Heart right ventricle (tissue), 16 donors: ENCODE measurements at regions not wholly inside any gene's neighbourhood (a gene's known extent, or its start where the extent isn't known, plus 50 kb on each side); places are given as distances from the start of the nearest gene placed in this dataset.

ENCODE experiments used
- ATAC-seq, 8 donors: fragments of 200-7000 bp; cut with Tn5 transposase; one replicate each; pipeline ENCODE4 v1.9.1; 2020; ENCODE audit warnings: mild to moderate bottlenecking in 8 of 8, moderate library complexity in 8 of 8, moderate number of reproducible peaks in 1 of 8
- DNase-seq, 2 donors: peaks; one replicate each; pipeline ENCODE4 v3.0.0-alpha.2; 2020
- H3K27ac ChIP-seq, 10 donors: fragments of 200-600 bp; sonication (generic) in 2 of 10; one replicate each; pipeline versions ENCODE4 v1.5.0 to v1.8.0; 2020 to 2022; ENCODE audit warnings: mild to moderate bottlenecking in 3 of 10
- H3K27me3 ChIP-seq, 7 donors: fragments of 200-600 bp; one replicate each; pipeline ENCODE4 v1.8.0; 2021 to 2022; ENCODE audit warnings: mild to moderate bottlenecking in 2 of 7
- H3K36me3 ChIP-seq, 9 donors: fragments of 200-600 bp; sonication (generic) in 1 of 9; one replicate each; pipeline versions ENCODE4 v1.5.0 to v1.8.0; 2020 to 2022; ENCODE audit warnings: mild to moderate bottlenecking in 2 of 9
- H3K4me1 ChIP-seq, 9 donors: fragments of 200-600 bp; sonication (generic) in 1 of 9; one replicate each; pipeline versions ENCODE4 v1.5.0 to v1.8.0; 2020 to 2022; ENCODE audit warnings: mild to moderate bottlenecking in 4 of 9
- H3K4me3 ChIP-seq, 10 donors: fragments of 200-600 bp; sonication (generic) in 2 of 10; one replicate each; pipeline versions ENCODE4 v1.5.0 to v1.8.0; 2020 to 2022; ENCODE audit warnings: mild to moderate bottlenecking in 7 of 10, moderate library complexity in 2 of 10
- H3K9me3 ChIP-seq, 11 donors: fragments of 200-600 bp in 10 of 11; sonication (generic) in 2 of 11; one replicate each; pipeline versions ENCODE4 v1.5.0 to v1.8.0; 2013 to 2022; ENCODE audit warnings: mild to moderate bottlenecking in 2 of 11, control low read depth in 1 of 11, moderate library complexity in 1 of 11
- WGBS, 2 donors: extraction: QIAGEN DNeasy Blood & Tissue Kit; methylation state at CpG; one replicate each; pipeline ENCODE4 v1.1.7; 2013; ENCODE audit warnings: inconsistent platforms in 1 of 2; 5-methylcytosine and 5-hydroxymethylcytosine counted together
- intact Hi-C, 10 donors: fragments of 100-400 bp; cut with DNase I; formaldehyde crosslinking; loops; one replicate each; pipeline versions ENCODE4 v1.11.1 to v1.14.2; 2022
- TF ChIP-seq, protein P1 (sequence below), 9 donors: fragments of 200-600 bp; sonication (generic) in 2 of 9; IDR thresholded peaks; one replicate each; pipeline versions ENCODE4 v1.5.0 to v1.8.0; 2021 to 2022; ENCODE audit warnings: antibody characterized with exemption in 9 of 9, mild to moderate bottlenecking in 5 of 9, moderate library complexity in 1 of 9
- donor health status: Arrhythmogenic right ventricular cardiomyopathy.
- donor health status: ischemic (EF 13 %, LVEDD 7.1; RV severe dilation, severe dysfunction).
- donor health status: healthy with polysubstance abuse.
- donor health status: DM: no; HTN: yes; CAD: no.
- donor health status: DM: no; HTN: no; CAD: no.
- donor health status: ischemic (EF 25% LVEDD 6.9; RV normal size, moderate dysfunction).
- donor health status: ischemic (EF 25% LVEDD 5.7; RV mildly dilated, moderate dysfunction).
- donor health status: healthy.
- donor health status: DM: yes; HTN: yes; CAD: no.
- donor health status: Ischemic cardiomyopathy.
- donor health status: ischemic (EF 35%, LVEDD 5.7; RV mildly dilated, moderate dysfunction).
- donor health status: nonischemic (EF 11% LVEDD 7.7; RV severe dilation, severe dysfunction).
- donor health status: DM: yes; HTN: yes; CAD: no.
- donor health status: PGD.
- donor health status: ischemic (EF 29% LVEDD 5.4; RV normal size, mild dysfunction).
- donor health status: nonischemic (EF 23%, LVEDD 6.1; RV moderate dilation, normal function).

DNA sequence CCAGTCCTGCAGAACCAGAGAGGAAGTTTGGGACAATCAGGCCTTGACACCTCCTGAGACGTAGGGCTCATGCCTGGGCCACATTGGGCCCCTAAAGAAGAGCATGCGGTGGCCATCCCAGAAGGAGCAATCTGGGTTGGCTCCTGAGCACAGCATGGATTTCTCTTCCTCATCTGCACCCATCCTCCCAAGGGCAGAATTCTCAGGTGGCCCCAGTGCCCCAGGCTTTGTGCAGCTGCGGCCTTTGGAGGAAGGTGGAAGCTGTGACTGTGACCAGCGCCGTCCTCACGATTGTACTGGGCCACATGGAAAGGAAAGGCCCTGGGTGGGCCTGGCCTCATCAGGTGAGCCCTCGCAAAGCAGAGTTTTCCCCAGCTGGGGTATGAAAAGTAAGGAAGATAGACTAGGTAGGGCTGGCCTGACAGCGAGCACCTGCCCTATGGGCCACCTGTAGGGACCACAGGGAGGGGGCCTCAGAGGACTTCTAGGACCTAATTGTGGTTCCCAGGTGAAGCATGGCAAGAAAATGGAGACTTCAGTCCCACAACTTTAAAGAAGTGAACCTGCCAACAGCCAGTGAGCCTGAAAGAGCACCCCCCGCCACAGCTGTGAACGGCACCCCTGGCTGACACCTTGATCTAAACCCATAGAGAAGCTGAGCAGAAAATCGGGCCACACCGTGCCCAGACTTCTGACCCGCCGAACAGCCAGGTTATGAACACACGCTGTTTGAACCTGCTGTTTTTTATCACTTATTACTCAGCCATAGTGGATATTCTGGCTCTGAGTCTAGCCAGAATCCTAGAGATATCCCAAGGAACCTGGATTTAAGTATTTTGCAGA lies 164.1 kb downstream of the IRX2 start:
- ATAC-seq (no peak), DNase-seq (no peak)
- no peak overlapping the region for H3K27ac ChIP-seq
- H3K36me3 ChIP-seq, result no peaks in the 10 kb centered on the region
- intact Hi-C loops, result no loop called here
- no peak overlapping the region for H3K4me3 ChIP-seq
- no peaks in the 10 kb centered on the region for H3K4me1 ChIP-seq
- TF ChIP-seq, protein P1, sequence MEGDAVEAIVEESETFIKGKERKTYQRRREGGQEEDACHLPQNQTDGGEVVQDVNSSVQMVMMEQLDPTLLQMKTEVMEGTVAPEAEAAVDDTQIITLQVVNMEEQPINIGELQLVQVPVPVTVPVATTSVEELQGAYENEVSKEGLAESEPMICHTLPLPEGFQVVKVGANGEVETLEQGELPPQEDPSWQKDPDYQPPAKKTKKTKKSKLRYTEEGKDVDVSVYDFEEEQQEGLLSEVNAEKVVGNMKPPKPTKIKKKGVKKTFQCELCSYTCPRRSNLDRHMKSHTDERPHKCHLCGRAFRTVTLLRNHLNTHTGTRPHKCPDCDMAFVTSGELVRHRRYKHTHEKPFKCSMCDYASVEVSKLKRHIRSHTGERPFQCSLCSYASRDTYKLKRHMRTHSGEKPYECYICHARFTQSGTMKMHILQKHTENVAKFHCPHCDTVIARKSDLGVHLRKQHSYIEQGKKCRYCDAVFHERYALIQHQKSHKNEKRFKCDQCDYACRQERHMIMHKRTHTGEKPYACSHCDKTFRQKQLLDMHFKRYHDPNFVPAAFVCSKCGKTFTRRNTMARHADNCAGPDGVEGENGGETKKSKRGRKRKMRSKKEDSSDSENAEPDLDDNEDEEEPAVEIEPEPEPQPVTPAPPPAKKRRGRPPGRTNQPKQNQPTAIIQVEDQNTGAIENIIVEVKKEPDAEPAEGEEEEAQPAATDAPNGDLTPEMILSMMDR (IDR thresholded peaks at IDR 0.05), result no peak
- WGBS, 2 donors, result 83 to 87% methylated on average over 15 of the region's 15 CpGs
- H3K9me3 ChIP-seq, result peaks cover 0 to 6% (median 0%) of the 10 kb centered on the region in 11 donors
- H3K27me3 ChIP-seq, result peaks cover 0 to 24% (median 18%) of the 10 kb centered on the region in 7 donors

DNA sequence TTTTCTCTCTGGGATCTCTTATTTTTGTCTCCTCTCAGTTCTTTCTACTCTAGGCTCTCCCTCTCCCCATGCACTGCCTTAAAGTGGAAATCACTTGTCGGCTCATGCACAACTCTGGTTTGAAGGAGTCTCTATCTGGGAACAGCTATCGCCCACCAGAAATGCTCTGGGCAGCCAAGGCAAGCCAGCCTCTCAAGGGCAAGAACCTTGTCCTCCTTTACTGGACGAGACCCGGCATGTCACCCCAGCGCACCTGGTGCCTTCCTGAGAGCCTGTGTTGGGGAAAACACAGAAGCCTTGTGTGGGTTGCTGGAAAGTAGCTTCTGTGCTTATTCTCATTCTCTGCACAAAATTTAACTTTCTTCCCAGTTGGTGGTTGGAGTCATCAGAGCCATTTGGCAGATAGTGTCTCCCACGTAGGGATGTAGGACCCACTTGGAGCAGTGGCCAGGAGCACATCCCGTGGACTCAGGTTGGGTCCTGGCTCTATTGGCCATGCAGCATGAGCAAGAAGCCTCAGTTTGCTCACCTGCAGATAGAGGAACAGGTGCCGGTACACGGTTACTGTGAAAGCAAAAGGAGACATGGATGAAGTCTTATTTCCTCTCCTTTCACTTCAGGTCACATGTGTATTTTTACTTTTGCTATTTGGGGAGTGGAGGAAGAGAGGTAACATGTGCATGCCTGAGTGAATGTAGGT lies 165.3 kb downstream of the IRX2 start:
- peaks cover 0 to 18% (median 6%) of the 10 kb centered on the region in 7 donors for H3K27me3 ChIP-seq
- H3K27ac ChIP-seq, result no peak overlapping the region
- H3K9me3 ChIP-seq, result peaks cover 0 to 6% (median 0%) of the 10 kb centered on the region in 11 donors
- intact Hi-C loops, result no loop called here
- 85 to 89% methylated on average over 9 of the region's 9 CpGs for WGBS, 2 donors
- ATAC-seq (no peak), DNase-seq (no peak)
- TF ChIP-seq, protein P1 (IDR thresholded peaks at IDR 0.05), result no peak
- H3K4me1 ChIP-seq, result no peaks in the 10 kb centered on the region
- H3K36me3 ChIP-seq, result no peaks in the 10 kb centered on the region
- H3K4me3 ChIP-seq, result no peak overlapping the region

DNA sequence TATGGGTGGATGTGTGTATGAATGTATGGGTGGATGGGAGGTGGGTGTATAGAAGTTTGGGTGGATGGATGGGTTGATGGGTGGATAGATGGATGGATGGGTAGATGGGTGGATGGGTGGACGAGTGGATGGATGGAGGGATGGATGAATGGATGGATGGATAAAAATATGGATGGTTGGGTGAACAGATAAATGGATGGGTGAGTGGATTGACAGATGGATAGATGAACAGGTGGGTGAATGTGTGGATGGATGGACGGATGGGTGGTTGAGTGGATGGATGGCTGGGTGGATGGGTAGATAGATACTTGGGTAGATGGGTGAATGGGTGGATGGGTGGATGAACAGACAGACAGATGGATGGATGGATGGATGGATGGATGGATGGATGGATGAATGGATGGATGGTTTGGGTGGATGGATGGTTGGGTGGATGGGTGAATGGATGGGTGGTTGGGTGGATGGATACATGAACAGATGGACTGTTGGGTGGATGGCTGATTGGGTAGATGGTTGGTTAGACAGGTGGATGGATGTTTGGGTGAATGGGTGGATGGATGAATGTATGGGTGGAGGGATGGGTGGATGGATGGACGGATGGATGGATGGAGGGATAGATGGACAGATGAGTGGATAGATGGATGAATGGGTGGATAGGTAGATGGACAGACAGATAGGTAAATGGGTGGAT lies 166.8 kb downstream of the IRX2 start:
- no peak for ATAC-seq
- H3K27ac ChIP-seq, result no peak overlapping the region
- H3K36me3 ChIP-seq, result no peaks in the 10 kb centered on the region
- intact Hi-C loops, result no loop called here
- TF ChIP-seq, protein P1 (IDR thresholded peaks at IDR 0.05), result no peak
- WGBS, 2 donors, result 70 to 73% methylated on average over 3 of the region's 3 CpGs
- peaks cover 0 to 13% (median 0%) of the 10 kb centered on the region in 7 donors for H3K27me3 ChIP-seq
- H3K4me1 ChIP-seq, result no peaks in the 10 kb centered on the region
- no peak for DNase-seq
- H3K9me3 ChIP-seq, result peaks cover 0 to 6% (median 0%) of the 10 kb centered on the region in 11 donors
- H3K4me3 ChIP-seq, result no peak overlapping the region

DNA sequence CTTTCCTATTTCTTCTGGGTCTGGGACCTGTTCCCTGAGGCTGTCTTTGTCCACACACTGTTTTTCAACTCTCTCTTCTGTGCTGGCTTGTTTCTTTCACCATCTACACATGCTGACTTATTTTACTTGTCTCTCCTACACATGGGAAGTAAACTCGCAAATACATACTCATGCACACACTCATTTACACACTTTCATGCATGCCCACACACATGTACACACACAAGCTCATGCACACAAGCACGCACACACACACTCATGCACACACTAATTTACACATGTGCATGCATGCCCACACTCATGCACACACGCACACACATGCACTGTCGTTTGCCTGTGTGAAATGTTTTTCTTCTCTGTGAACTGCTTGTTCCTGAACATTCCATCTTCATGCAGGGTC lies 169.0 kb downstream of the IRX2 start:
- Histone ChIP-seq H3K27ac (no peak overlapping the region), H3K27me3 (peaks cover 0 to 13% (median 2%) of the 10 kb centered on the region in 7 donors), H3K4me1 (no peaks in the 10 kb centered on the region), H3K36me3 (no peaks in the 10 kb centered on the region), H3K9me3 (peaks cover 0 to 6% (median 0%) of the 10 kb centered on the region in 11 donors), H3K4me3 (no peak overlapping the region)
- intact Hi-C loops, result no loop called here
- 90% methylated on average over 4 of the region's 4 CpGs for WGBS, 2 donors
- ATAC-seq, result no peak
- TF ChIP-seq, protein P1 (IDR thresholded peaks at IDR 0.05), result no peak
- no peak for DNase-seq
